ENCODE measurements at regions not wholly inside any gene's neighbourhood (a gene's known extent, or its start where the extent isn't known, plus 50 kb on each side); places are given as distances from the start of the nearest gene placed in this dataset.

- TF ChIP-seq CTCF (IDR thresholded peaks at IDR 0.05; ENCODE audit: low read length) (no peak), EZH2 (IDR thresholded peaks at IDR 0.05; ENCODE audit: borderline replicate concordance, low read length) (no peak)
Measured at GRCh38 chr2:215597577-215597976, 161.7 kb upstream of the FN1 start.
